Activated CD8-positive, alpha-beta memory T cell treated with anti-CD3 and anti-CD28 coated beads, Interleukin-2, amount 10 ng/mL, durations not matched to agents 7 days and 5 days (primary cell): ENCODE measurements at regions not wholly inside any gene's neighbourhood (a gene's known extent, or its start where the extent isn't known, plus 50 kb on each side); places are given as distances from the start of the nearest gene placed in this dataset.
A peak's percentile ranks its signal among the peaks of the same experiment; 100 is the strongest.

ENCODE experiments used
- ATAC-seq: fragments of 150-1000 bp; cut with Tn5 transposase; one replicate; pipeline ENCODE4 v1.10.0; 2021; ENCODE audit warnings: moderate library complexity
- CTCF ChIA-PET: fragments of 350-600 bp; sonication (Branson Sonifier 250); formaldehyde crosslinking; loops from one replicate; lab custom pipeline; 2021; ENCODE audit warnings: antibody characterized with exemption; lab: Charles Lee
- DNase-seq: peaks from one replicate; pipeline ENCODE4 v3.0.0-alpha.2; 2020
- H3K27ac Mint-ChIP-seq: one replicate; pipeline ENCODE4 v1.8.0; 2021; ENCODE audit warnings: mild to moderate bottlenecking, mixed read lengths
- H3K27me3 Mint-ChIP-seq: one replicate; pipeline ENCODE4 v1.8.0; 2021; ENCODE audit warnings: mixed read lengths
- H3K36me3 Mint-ChIP-seq: one replicate; pipeline ENCODE4 v1.8.0; 2021; ENCODE audit warnings: mild to moderate bottlenecking, mixed read lengths
- H3K4me1 Mint-ChIP-seq: one replicate; pipeline ENCODE4 v1.8.0; 2021; ENCODE audit warnings: mixed read lengths
- H3K4me3 Mint-ChIP-seq: one replicate; pipeline ENCODE4 v1.8.0; 2021; ENCODE audit warnings: mild to moderate bottlenecking, moderate library complexity, mixed read lengths
- H3K9me3 Mint-ChIP-seq: one replicate; pipeline ENCODE4 v1.8.0; 2022; ENCODE audit warnings: low read depth, mixed read lengths

GRCh38 chr1:91137173-91137852 is 115.5 kb upstream of the ZNF644 start:
- H3K4me1 Mint-ChIP-seq: no peaks in the 10 kb centered on the region
- CTCF ChIA-PET: no interaction called here
- no peaks in the 10 kb centered on the region for H3K36me3 Mint-ChIP-seq
- H3K27ac Mint-ChIP-seq: no peak overlapping the region
- no peaks in the 10 kb centered on the region for H3K9me3 Mint-ChIP-seq
- H3K27me3 Mint-ChIP-seq: peaks cover 17% of the 10 kb centered on the region
- DNase-seq (no peak), ATAC-seq (no peak)
- no peak overlapping the region for H3K4me3 Mint-ChIP-seq

- Mint-ChIP-seq H3K9me3 (no peaks in the 10 kb centered on the region), H3K4me3 (no peak overlapping the region), H3K4me1 (no peaks in the 10 kb centered on the region), H3K27ac (no peak overlapping the region), H3K36me3 (no peaks in the 10 kb centered on the region), H3K27me3 (peaks cover 19% of the 10 kb centered on the region)
- no peak for ATAC-seq
- CTCF ChIA-PET: no interaction called here
- DNase-seq: no peak
Measured at GRCh38 chr1:91135799-91136198, 114.0 kb upstream of the ZNF644 start.

GRCh38 chr1:91133248-91133647 is 111.4 kb upstream of the ZNF644 start:
- Mint-ChIP-seq H3K27ac (no peak overlapping the region), H3K36me3 (no peaks in the 10 kb centered on the region), H3K27me3 (peaks cover 17% of the 10 kb centered on the region), H3K4me3 (no peak overlapping the region), H3K4me1 (no peaks in the 10 kb centered on the region), H3K9me3 (no peaks in the 10 kb centered on the region)
- no peak for DNase-seq
- CTCF ChIA-PET: no interaction called here
- ATAC-seq: no peak

- H3K27ac Mint-ChIP-seq: no peak overlapping the region
- CTCF ChIA-PET: no interaction called here
- DNase-seq (no peak), ATAC-seq (no peak)
- no peak overlapping the region for H3K4me3 Mint-ChIP-seq
- H3K36me3 Mint-ChIP-seq: no peaks in the 10 kb centered on the region
- no peaks in the 10 kb centered on the region for H3K9me3 Mint-ChIP-seq
- peaks cover 15% of the 10 kb centered on the region for H3K27me3 Mint-ChIP-seq
- peaks cover 2% of the 10 kb centered on the region for H3K4me1 Mint-ChIP-seq
Measured at GRCh38 chr1:91130256-91130985, 108.6 kb upstream of the ZNF644 start.

DNA sequence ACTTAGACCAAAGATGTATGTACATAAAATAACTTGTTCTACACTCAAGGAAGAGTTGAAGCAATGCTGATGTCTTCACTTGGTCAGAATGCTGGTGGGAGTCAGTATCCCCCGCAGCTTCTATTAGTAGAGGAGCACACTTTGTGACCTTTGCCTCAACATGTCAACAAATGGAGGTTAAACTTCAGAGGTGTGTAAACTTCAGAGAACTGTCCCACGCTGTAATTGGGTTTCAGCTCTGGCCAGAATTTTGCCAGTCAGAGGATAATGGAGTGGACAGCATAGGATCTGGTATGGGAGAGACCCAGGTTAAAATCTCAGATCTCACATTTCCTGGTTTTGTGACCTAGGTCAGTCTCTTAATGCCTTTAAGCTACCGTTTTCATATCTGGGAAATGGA is 107.6 kb upstream of the ZNF644 start:
- CTCF ChIA-PET: no interaction called here
- H3K9me3 Mint-ChIP-seq: no peaks in the 10 kb centered on the region
- peaks cover 11% of the 10 kb centered on the region for H3K4me1 Mint-ChIP-seq
- H3K27me3 Mint-ChIP-seq: peaks cover 15% of the 10 kb centered on the region
- H3K4me3 Mint-ChIP-seq: no peak overlapping the region
- ATAC-seq: no peak
- no peak overlapping the region for H3K27ac Mint-ChIP-seq
- no peak for DNase-seq
- no peaks in the 10 kb centered on the region for H3K36me3 Mint-ChIP-seq

GRCh38 chr1:91129017-91129416 is 107.2 kb upstream of the ZNF644 start:
- no peak overlapping the region for H3K4me3 Mint-ChIP-seq
- ATAC-seq (no peak), DNase-seq (no peak)
- CTCF ChIA-PET: no interaction called here
- no peaks in the 10 kb centered on the region for H3K36me3 Mint-ChIP-seq
- peaks cover 15% of the 10 kb centered on the region for H3K4me1 Mint-ChIP-seq
- H3K27ac Mint-ChIP-seq: no peak overlapping the region
- no peaks in the 10 kb centered on the region for H3K9me3 Mint-ChIP-seq
- H3K27me3 Mint-ChIP-seq: peaks cover 15% of the 10 kb centered on the region

GRCh38 chr1:91124989-91125417 is 103.2 kb upstream of the ZNF644 start:
- ATAC-seq (peak; percentile 80), DNase-seq (peak; percentile 68)
- Mint-ChIP-seq H3K4me1 (peaks cover 24% of the 10 kb centered on the region), H3K27me3 (no peaks in the 10 kb centered on the region), H3K9me3 (no peaks in the 10 kb centered on the region), H3K27ac (peak overlapping the region; percentile 5), H3K4me3 (no peak overlapping the region), H3K36me3 (no peaks in the 10 kb centered on the region)
- CTCF ChIA-PET: no interaction called here

GRCh38 chr1:91124290-91124985 is 102.6 kb upstream of the ZNF644 start:
- CTCF ChIA-PET: interaction anchor here (1.4 kb wide), 1 partner anchor 19 kb away, joined by 4 read pairs; no protein-coding TSS in a partner anchor
- Mint-ChIP-seq H3K9me3 (no peaks in the 10 kb centered on the region), H3K4me1 (peaks cover 24% of the 10 kb centered on the region), H3K27me3 (no peaks in the 10 kb centered on the region), H3K4me3 (no peak overlapping the region), H3K36me3 (no peaks in the 10 kb centered on the region), H3K27ac (peak overlapping the region; percentile 5)
- DNase-seq (peak; percentile 42), ATAC-seq (peak; percentile 59)

GRCh38 chr1:91123773-91124172 is 101.9 kb upstream of the ZNF644 start:
- Mint-ChIP-seq H3K27me3 (no peaks in the 10 kb centered on the region), H3K27ac (no peak overlapping the region), H3K36me3 (no peaks in the 10 kb centered on the region), H3K4me3 (no peak overlapping the region), H3K4me1 (peaks cover 24% of the 10 kb centered on the region), H3K9me3 (no peaks in the 10 kb centered on the region)
- CTCF ChIA-PET: interaction anchor here (1.4 kb wide), 1 partner anchor 18 kb away, joined by 4 read pairs; no protein-coding TSS in a partner anchor
- ATAC-seq (no peak), DNase-seq (no peak)

- H3K9me3 Mint-ChIP-seq: no peaks in the 10 kb centered on the region
Measured at GRCh38 chr1:91123319-91123718, 101.5 kb upstream of the ZNF644 start.

DNA sequence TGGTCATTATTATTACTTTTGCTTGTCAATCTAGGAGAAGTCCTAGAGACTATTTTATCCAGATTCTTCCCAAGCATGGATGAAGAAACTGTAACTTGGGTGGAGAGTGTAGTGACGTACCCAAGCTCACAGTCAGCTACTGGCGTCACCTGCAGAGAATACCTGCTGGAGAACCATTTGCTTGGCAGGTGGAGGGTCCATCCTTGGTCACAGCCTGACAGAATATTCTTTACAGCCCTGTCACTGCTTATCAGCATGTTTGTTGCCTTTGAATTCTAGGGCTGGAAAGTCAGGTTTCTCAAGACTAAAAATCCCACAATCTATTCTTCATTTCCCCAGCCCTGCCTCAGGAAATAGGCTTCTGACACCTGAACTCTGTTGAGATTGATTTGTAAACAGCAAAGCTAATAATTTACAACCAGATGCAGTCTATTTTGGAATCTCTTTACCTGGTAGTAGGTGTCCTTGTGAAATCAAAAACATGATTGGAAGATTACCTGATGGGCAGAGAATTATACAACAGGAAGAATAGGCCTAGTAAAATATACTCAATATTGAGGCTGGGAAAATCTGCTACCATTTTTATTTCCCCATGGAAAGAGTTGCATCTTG is 100.4 kb upstream of the ZNF644 start:
- ATAC-seq (no peak), DNase-seq (no peak)
- CTCF ChIA-PET: no interaction called here
- Mint-ChIP-seq H3K4me1 (peaks cover 24% of the 10 kb centered on the region), H3K9me3 (no peaks in the 10 kb centered on the region), H3K27me3 (no peaks in the 10 kb centered on the region), H3K27ac (no peak overlapping the region), H3K36me3 (no peaks in the 10 kb centered on the region), H3K4me3 (no peak overlapping the region)

More at GRCh38 chr1:91123319-91123718, 101.5 kb upstream of the ZNF644 start:
- CTCF ChIA-PET: interaction anchor here (1.4 kb wide), 1 partner anchor 18 kb away, joined by 4 read pairs; no protein-coding TSS in a partner anchor
- Mint-ChIP-seq H3K4me3 (no peak overlapping the region), H3K36me3 (no peaks in the 10 kb centered on the region), H3K27ac (no peak overlapping the region), H3K27me3 (no peaks in the 10 kb centered on the region), H3K4me1 (peaks cover 24% of the 10 kb centered on the region)
- DNase-seq (no peak), ATAC-seq (no peak)

DNA sequence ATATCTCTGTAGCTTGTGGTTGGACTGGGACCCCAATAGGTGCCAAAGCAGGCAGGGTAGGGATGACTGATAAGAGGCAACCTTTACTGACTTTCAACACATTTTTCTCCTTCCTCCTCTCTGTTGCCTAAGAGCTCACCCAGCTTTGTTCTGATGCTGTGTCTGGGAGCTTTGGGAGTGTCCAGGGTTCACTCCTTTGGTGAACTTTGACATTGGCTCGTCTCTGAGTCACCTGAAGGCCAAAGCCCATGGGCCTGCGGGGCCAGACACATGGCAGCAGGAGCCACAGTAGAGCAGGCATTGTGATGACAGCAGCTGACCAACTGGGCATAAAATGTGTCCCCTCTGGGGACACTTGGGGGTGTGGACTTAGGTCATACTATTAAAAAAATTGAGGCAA is 99.5 kb upstream of the ZNF644 start:
- H3K27me3 Mint-ChIP-seq: no peaks in the 10 kb centered on the region
- CTCF ChIA-PET: no interaction called here
- ATAC-seq: no peak
- H3K27ac Mint-ChIP-seq: no peak overlapping the region
- H3K36me3 Mint-ChIP-seq: no peaks in the 10 kb centered on the region
- H3K4me3 Mint-ChIP-seq: no peak overlapping the region
- DNase-seq: no peak
- no peaks in the 10 kb centered on the region for H3K9me3 Mint-ChIP-seq
- H3K4me1 Mint-ChIP-seq: peaks cover 27% of the 10 kb centered on the region

DNA sequence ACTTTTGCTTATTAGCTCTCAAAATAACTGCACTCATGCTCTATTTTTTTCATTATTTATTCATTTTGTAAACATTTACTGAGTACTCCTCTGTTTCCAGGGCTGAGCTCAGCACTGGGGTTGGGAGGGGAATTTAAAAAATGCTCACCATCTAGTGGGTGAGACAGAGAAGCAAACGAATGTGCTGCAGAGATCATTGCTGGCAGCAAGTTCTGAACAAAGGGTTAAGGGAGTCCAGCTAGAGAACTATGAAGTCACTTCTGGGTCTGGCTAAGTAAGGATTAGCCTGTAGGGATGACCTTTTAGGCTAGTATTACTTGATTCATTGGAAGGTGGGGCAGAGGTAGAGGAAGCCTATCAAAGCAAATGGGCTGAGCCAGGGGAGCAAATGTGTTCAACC is 99.1 kb upstream of the ZNF644 start:
- H3K4me3 Mint-ChIP-seq: no peak overlapping the region
- no peaks in the 10 kb centered on the region for H3K27me3 Mint-ChIP-seq
- no peaks in the 10 kb centered on the region for H3K9me3 Mint-ChIP-seq
- H3K36me3 Mint-ChIP-seq: no peaks in the 10 kb centered on the region
- DNase-seq (no peak), ATAC-seq (no peak)
- H3K4me1 Mint-ChIP-seq: peaks cover 27% of the 10 kb centered on the region
- H3K27ac Mint-ChIP-seq: no peak overlapping the region
- CTCF ChIA-PET: no interaction called here
